Nephron progenitor cell (in vitro differentiated cells): ENCODE measurements at regions not wholly inside any gene's neighbourhood (a gene's known extent, or its start where the extent isn't known, plus 50 kb on each side); places are given as distances from the start of the nearest gene placed in this dataset.

Experiments
- DNase-seq: peaks from one replicate; pipeline ENCODE4 v3.0.0; 2021
- H3K27ac Mint-ChIP-seq: 2 replicates; pipeline ENCODE4 v1.8.0; 2021; ENCODE audit warnings: mild to moderate bottlenecking, moderate library complexity, mixed read lengths
- H3K27me3 Mint-ChIP-seq: 2 replicates; pipeline ENCODE4 v1.8.0; 2021; ENCODE audit warnings: mild to moderate bottlenecking, low read depth, mixed read lengths; ENCODE audit not compliant: poor library complexity
- H3K36me3 Mint-ChIP-seq: 2 replicates; pipeline ENCODE4 v1.8.0; 2021; ENCODE audit warnings: low read depth, mixed read lengths
- H3K4me1 Mint-ChIP-seq: 2 replicates; pipeline ENCODE4 v1.8.0; 2021; ENCODE audit warnings: mixed read lengths
- H3K4me3 Mint-ChIP-seq: 2 replicates; pipeline ENCODE4 v1.8.0; 2021; ENCODE audit warnings: mild to moderate bottlenecking, moderate library complexity, mixed read lengths
- H3K9me3 Mint-ChIP-seq: 2 replicates; pipeline ENCODE4 v1.8.0; 2021; ENCODE audit warnings: mild to moderate bottlenecking, moderate library complexity, mixed read lengths
- TF ChIP-seq, protein P1 (sequence below): fragments of 200-600 bp; sonication (generic); IDR thresholded peaks from 2 replicates; pipeline ENCODE4 v1.5.0; 2021; ENCODE audit warnings: antibody characterized with exemption

DNA sequence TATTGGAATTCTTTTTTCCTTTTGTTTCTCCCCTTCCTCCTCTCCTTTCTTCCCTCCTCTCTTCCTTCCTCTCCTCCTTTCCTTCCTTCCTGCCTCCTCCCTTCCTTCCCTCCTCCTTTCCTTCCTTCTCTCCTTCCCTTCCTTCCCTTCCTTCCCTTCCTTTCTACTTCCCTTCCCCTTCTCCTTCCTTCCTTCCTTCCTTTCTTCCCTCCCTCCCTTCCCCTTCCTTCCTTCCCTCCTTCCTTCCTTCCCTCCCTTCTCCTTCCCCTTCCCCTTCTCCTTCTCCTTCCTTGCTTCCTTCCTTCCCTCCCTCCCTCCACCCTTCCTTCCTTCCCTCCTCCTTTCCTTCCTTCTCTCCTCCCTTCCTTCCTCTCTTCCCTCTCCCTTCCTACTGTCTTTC lies 431.0 kb upstream of the MEIS1 start:
- TF ChIP-seq, protein P1, sequence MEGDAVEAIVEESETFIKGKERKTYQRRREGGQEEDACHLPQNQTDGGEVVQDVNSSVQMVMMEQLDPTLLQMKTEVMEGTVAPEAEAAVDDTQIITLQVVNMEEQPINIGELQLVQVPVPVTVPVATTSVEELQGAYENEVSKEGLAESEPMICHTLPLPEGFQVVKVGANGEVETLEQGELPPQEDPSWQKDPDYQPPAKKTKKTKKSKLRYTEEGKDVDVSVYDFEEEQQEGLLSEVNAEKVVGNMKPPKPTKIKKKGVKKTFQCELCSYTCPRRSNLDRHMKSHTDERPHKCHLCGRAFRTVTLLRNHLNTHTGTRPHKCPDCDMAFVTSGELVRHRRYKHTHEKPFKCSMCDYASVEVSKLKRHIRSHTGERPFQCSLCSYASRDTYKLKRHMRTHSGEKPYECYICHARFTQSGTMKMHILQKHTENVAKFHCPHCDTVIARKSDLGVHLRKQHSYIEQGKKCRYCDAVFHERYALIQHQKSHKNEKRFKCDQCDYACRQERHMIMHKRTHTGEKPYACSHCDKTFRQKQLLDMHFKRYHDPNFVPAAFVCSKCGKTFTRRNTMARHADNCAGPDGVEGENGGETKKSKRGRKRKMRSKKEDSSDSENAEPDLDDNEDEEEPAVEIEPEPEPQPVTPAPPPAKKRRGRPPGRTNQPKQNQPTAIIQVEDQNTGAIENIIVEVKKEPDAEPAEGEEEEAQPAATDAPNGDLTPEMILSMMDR = no peak
- Mint-ChIP-seq H3K4me3 (no peak overlapping the region), H3K4me1 (no peaks in the 10 kb centered on the region), H3K9me3 (peaks cover 5% of the 10 kb centered on the region), H3K36me3 (no peaks in the 10 kb centered on the region), H3K27me3 (peaks cover 8% of the 10 kb centered on the region), H3K27ac (no peak overlapping the region)
- no peak for DNase-seq

DNA sequence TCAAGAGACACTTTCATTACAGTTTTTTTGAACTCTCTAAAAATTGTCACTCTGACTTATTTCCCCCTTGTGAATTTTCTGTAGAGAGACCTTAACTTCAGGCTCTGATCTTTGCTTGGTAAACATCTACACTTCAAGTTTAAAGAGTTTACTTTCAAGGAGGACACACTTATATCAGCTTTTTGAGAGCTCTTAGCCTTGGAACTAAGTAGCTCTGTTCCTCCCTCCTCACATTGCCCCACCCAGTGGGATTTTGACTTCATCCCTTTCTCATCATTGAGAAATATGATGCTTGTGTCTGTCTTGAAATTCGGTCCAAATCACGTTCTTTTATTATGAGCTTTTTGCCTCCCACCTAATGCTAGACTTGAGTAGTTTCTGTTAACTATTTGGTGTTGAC lies 433.4 kb upstream of the MEIS1 start:
- H3K27ac Mint-ChIP-seq = no peak overlapping the region
- TF ChIP-seq, protein P1 = no peak

DNA sequence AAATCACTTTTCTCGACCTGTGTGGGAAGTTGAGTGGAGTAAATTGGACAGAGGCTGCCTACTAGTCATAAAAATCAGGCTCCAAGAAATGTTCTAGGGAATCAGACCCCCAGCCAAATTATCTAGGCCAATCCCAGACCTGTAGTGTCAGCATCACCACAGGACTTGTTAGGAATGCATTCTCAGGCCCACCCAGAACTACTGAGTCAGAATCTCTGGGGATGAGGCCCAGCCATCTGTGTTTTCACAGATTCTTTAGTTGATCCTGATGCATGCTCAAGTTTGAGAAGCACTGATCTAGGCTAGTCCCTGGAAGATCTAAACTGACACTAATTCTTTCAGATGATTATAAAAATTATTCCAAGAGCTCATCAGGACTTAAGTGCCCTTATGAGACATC lies 434.0 kb upstream of the MEIS1 start:
- TF ChIP-seq, protein P1 = no peak
- H3K36me3 Mint-ChIP-seq = no peaks in the 10 kb centered on the region
- peaks cover 3% of the 10 kb centered on the region for H3K27me3 Mint-ChIP-seq
- H3K9me3 Mint-ChIP-seq = no peaks in the 10 kb centered on the region
- H3K4me3 Mint-ChIP-seq = no peak overlapping the region
- H3K27ac Mint-ChIP-seq = no peak overlapping the region
- DNase-seq = no peak
- no peaks in the 10 kb centered on the region for H3K4me1 Mint-ChIP-seq

More for the DNA sequence above, 433.4 kb upstream of the MEIS1 start:
- no peak for DNase-seq
- Mint-ChIP-seq H3K4me3 (no peak overlapping the region), H3K36me3 (no peaks in the 10 kb centered on the region), H3K9me3 (no peaks in the 10 kb centered on the region), H3K4me1 (no peaks in the 10 kb centered on the region), H3K27me3 (peaks cover 3% of the 10 kb centered on the region)

DNA sequence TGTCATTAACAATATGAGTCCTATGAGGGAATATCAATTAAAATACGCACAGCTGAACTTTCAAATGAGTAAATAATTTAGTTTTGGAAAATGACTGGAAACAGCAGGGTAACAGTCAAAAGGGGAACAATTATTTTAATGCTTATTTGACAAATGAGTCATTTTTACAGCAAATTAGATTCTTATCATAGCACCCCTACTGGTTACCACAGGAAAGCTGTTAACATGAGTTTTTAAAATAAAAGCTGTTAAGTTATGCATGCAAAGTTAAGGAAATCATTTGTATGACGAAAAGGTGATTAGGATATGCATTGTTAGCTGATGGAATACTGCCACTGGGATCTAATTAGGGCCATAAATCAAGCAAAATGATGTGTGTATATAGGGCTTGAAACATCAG lies 435.1 kb upstream of the MEIS1 start:
- Mint-ChIP-seq H3K9me3 (no peaks in the 10 kb centered on the region), H3K36me3 (no peaks in the 10 kb centered on the region), H3K4me3 (no peak overlapping the region), H3K4me1 (no peaks in the 10 kb centered on the region), H3K27ac (no peak overlapping the region), H3K27me3 (peaks cover 3% of the 10 kb centered on the region)
- DNase-seq = no peak
- TF ChIP-seq, protein P1 = no peak

DNA sequence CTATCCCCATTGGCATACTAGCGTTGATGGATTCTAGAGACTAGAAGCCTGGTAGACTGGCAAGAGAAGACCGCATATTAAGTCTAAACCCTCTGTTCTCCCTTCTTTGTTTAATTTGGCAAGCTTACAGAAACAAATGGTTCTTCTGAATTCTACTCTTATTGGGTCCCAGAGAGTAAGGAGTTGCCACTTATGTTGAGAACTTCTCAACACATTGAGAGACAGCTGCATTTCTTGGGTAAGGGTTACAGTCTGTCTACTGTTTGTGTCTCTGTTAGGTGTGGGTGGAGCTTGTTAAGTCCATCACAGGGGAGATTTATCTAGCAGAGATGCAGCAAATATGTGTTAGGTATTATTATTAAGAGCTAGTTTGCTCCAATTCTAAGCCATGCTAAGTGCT lies 435.8 kb upstream of the MEIS1 start:
- TF ChIP-seq, protein P1 = no peak
- Mint-ChIP-seq H3K27me3 (no peaks in the 10 kb centered on the region), H3K4me1 (no peaks in the 10 kb centered on the region), H3K27ac (no peak overlapping the region), H3K36me3 (no peaks in the 10 kb centered on the region), H3K4me3 (no peak overlapping the region), H3K9me3 (no peaks in the 10 kb centered on the region)
- no peak for DNase-seq

DNA sequence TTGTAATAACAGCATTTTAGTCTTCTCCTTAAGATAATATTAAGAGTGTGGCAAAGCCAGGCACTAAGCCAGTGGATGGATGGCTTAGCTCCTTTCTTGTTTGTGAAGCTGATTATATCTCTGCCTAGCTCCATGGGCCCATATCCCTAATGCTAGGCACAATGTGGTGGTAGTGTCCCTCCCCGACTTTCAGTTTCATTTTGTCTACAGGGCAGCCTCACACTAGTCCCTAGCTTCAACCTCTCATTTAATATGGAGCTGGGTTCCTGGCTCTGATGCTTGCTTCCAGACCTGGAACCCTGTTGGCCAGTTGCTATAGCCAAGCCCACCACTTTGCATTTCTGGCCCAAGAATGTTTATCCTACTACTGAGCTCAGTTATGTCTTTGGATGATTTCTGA lies 437.0 kb upstream of the MEIS1 start:
- no peaks in the 10 kb centered on the region for H3K27me3 Mint-ChIP-seq
- H3K9me3 Mint-ChIP-seq = no peaks in the 10 kb centered on the region

More for the DNA sequence above, 437.0 kb upstream of the MEIS1 start:
- no peak overlapping the region for H3K4me3 Mint-ChIP-seq
- no peaks in the 10 kb centered on the region for H3K36me3 Mint-ChIP-seq
- no peaks in the 10 kb centered on the region for H3K4me1 Mint-ChIP-seq
- H3K27ac Mint-ChIP-seq = no peak overlapping the region
- no peak for DNase-seq
- TF ChIP-seq, protein P1 = no peak
